Stimulated activated CD4-positive, alpha-beta T cell treated with anti-CD3 and anti-CD28 coated beads, TNF-alpha, amount 100 ng/mL, for 4 hours (primary cell): ENCODE measurements at regions not wholly inside any gene's neighbourhood (a gene's known extent, or its start where the extent isn't known, plus 50 kb on each side); places are given as distances from the start of the nearest gene placed in this dataset.
"Not testable (repeated sequence)": the region's sequence is repeated elsewhere in the genome, so short reads cannot be mapped to it uniquely, and the experiment has no call there.

Experiments
- DNase-seq, 3 experiments: peaks; one replicate each; pipeline ENCODE4 v3.0.0-alpha.2; 2020; ENCODE audit warnings: low read depth in 3 of 3

GRCh38 chr6:27806981-27807440, 105.2 kb downstream of the OR2B2 start:
- DNase-seq, result no peak

- no peak for DNase-seq
Observed at GRCh38 chr6:27805347-27805746, 106.8 kb downstream of the OR2B2 start.

- DNase-seq, result no peak
Observed at GRCh38 chr6:27804851-27805250, 107.3 kb downstream of the OR2B2 start.

GRCh38 chr6:27800731-27801373, 111.3 kb downstream of the OR2B2 start:
- DNase-seq, result no peak

- no peak for DNase-seq
Observed at GRCh38 chr6:27797960-27798359, 114.2 kb downstream of the OR2B2 start.

GRCh38 chr6:27796736-27797481, 115.3 kb downstream of the OR2B2 start:
- not testable (repeated sequence) for DNase-seq

- peak in 1 of 3 experiments; percentile 39 for DNase-seq
Observed at GRCh38 chr6:27795697-27796494, 116.3 kb downstream of the OR2B2 start.

GRCh38 chr6:27791182-27791943, 120.8 kb downstream of the OR2B2 start:
- DNase-seq, result no peak

GRCh38 chr6:27788376-27788775, 123.8 kb downstream of the OR2B2 start:
- DNase-seq, result not testable (repeated sequence)

GRCh38 chr6:27786048-27786447, 126.1 kb downstream of the OR2B2 start:
- DNase-seq, result no peak

- no peak for DNase-seq
Observed at GRCh38 chr6:27785294-27785693, 126.9 kb downstream of the OR2B2 start.

- no peak for DNase-seq
Observed at GRCh38 chr6:27782748-27783147, 129.4 kb downstream of the OR2B2 start.

- no peak for DNase-seq
Observed at GRCh38 chr6:27778625-27779417, 133.4 kb downstream of the OR2B2 start.

GRCh38 chr6:27777614-27778355, 134.4 kb downstream of the OR2B2 start:
- no peak for DNase-seq

GRCh38 chr6:27777126-27777525, 135.1 kb downstream of the OR2B2 start:
- no peak for DNase-seq

- no peak for DNase-seq
Observed at GRCh38 chr6:27776504-27776903, 135.7 kb downstream of the OR2B2 start.

- no peak for DNase-seq
Observed at GRCh38 chr6:27775796-27776184, 136.4 kb downstream of the OR2B2 start.

- not testable (repeated sequence) for DNase-seq
Observed at GRCh38 chr6:27775138-27775795, 136.9 kb downstream of the OR2B2 start.

GRCh38 chr6:27774264-27774600, 138.0 kb downstream of the OR2B2 start:
- not testable (repeated sequence) for DNase-seq
